Keratinocyte (primary cell): ENCODE measurements at regions not wholly inside any gene's neighbourhood (a gene's known extent, or its start where the extent isn't known, plus 50 kb on each side); places are given as distances from the start of the nearest gene placed in this dataset.

ENCODE experiments used
- EZH2 ChIP-seq: IDR thresholded peaks from one replicate; pipeline ENCODE4 v1.6.1; 2012; ENCODE audit warnings: inconsistent platforms, mild to moderate bottlenecking, low read length, moderate library complexity
- TF ChIP-seq, protein P1 (sequence below), 3 experiments: IDR thresholded peaks in 1 of 3; conservative IDR thresholded peaks in 1 of 3; optimal IDR thresholded peaks in 1 of 3; 2 replicates in 2 of 3; 3 replicates in 1 of 3; pipeline versions ENCODE3 to v1.5.1; 2011; ENCODE audit warnings: low read length in 3 of 3, mild to moderate bottlenecking in 3 of 3, moderate library complexity in 2 of 3, control low read depth in 1 of 3, inconsistent platforms in 1 of 3; ENCODE audit not compliant: insufficient read depth in 2 of 3; ENCODE audit errors: extremely low read depth in 1 of 3

GRCh38 chr3:162437480-162437879 lies 940.9 kb downstream of the OTOL1 start:
- TF ChIP-seq, protein P1, sequence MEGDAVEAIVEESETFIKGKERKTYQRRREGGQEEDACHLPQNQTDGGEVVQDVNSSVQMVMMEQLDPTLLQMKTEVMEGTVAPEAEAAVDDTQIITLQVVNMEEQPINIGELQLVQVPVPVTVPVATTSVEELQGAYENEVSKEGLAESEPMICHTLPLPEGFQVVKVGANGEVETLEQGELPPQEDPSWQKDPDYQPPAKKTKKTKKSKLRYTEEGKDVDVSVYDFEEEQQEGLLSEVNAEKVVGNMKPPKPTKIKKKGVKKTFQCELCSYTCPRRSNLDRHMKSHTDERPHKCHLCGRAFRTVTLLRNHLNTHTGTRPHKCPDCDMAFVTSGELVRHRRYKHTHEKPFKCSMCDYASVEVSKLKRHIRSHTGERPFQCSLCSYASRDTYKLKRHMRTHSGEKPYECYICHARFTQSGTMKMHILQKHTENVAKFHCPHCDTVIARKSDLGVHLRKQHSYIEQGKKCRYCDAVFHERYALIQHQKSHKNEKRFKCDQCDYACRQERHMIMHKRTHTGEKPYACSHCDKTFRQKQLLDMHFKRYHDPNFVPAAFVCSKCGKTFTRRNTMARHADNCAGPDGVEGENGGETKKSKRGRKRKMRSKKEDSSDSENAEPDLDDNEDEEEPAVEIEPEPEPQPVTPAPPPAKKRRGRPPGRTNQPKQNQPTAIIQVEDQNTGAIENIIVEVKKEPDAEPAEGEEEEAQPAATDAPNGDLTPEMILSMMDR (optimal IDR thresholded peaks at IDR 0.05 in 1 of 3, IDR thresholded peaks at IDR 0.05 in 1 of 3, conservative IDR thresholded peaks at IDR 0.05 in 1 of 3; ENCODE audit: extremely low read depth in 1 of 3, insufficient read depth in 2 of 3, low read length in 3 of 3) = no peak
- TF ChIP-seq EZH2 = no peak
